ENCODE measurements at regions not wholly inside any gene's neighbourhood (a gene's known extent, or its start where the extent isn't known, plus 50 kb on each side); places are given as distances from the start of the nearest gene placed in this dataset.

- TF ChIP-seq AHDC1 (CRISPR knock-in tag; IDR thresholded peaks at IDR 0.05; ENCODE audit: borderline replicate concordance), result peak; percentile 24; the same call in 1 of the 2 replicates
- no peak for TF ChIP-seq PREB (CRISPR knock-in tag; IDR thresholded peaks at IDR 0.05)
- TF ChIP-seq HNF4A (CRISPR knock-in tag; IDR thresholded peaks at IDR 0.05), result peak; percentile 74
- no peak for TF ChIP-seq RNF2 (conservative IDR thresholded peaks at IDR 0.05; ENCODE audit: low read depth)
- no peak for TF ChIP-seq ZNF33A (CRISPR knock-in tag; IDR thresholded peaks at IDR 0.05; ENCODE audit: borderline replicate concordance)
- TF ChIP-seq GATAD1 (CRISPR knock-in tag; IDR thresholded peaks at IDR 0.05), result 0 out of 2 replicates have a peak, but pooled peaks have one; percentile 14
- TF ChIP-seq ARNT (IDR thresholded peaks at IDR 0.05), result no peak
- TF ChIP-seq EP300 (IDR thresholded peaks at IDR 0.05; ENCODE audit: low read depth in 2 of 2, low read length in 2 of 2), result peak in 1 of 2 experiments; percentile 32; a peak in 1 of 4 replicates
- TF ChIP-seq EP300 (CRISPR knock-in tag; IDR thresholded peaks at IDR 0.05; ENCODE audit: borderline replicate concordance), result no peak
- peak; percentile 31; the same call in 1 of the 2 replicates for TF ChIP-seq HMG20A (CRISPR knock-in tag; IDR thresholded peaks at IDR 0.05; ENCODE audit: borderline replicate concordance)
- TF ChIP-seq ZNF609 (CRISPR knock-in tag; IDR thresholded peaks at IDR 0.05; ENCODE audit: borderline replicate concordance), result no peak
- TF ChIP-seq ARID4A (CRISPR knock-in tag; IDR thresholded peaks at IDR 0.05; ENCODE audit: borderline replicate concordance), result no peak
- 0 out of 2 replicates have a peak, but pooled peaks have one; percentile 22 for TF ChIP-seq PHF8 (CRISPR knock-in tag; IDR thresholded peaks at IDR 0.05)
These were observed 198.5 kb downstream of the RHOU start (continued) for GRCh38 chr1:228933753-228934152.

All from HepG2 (cell line).